Stimulated activated CD8-positive, alpha-beta memory T cell treated with anti-CD3 and anti-CD28 coated beads, Interleukin-15, amount 100 ng/mL, for 24 hours (primary cell): ENCODE measurements at regions not wholly inside any gene's neighbourhood (a gene's known extent, or its start where the extent isn't known, plus 50 kb on each side); places are given as distances from the start of the nearest gene placed in this dataset.
"Not testable (repeated sequence)": the region's sequence is repeated elsewhere in the genome, so short reads cannot be mapped to it uniquely, and the experiment has no call there.

Experiments
- DNase-seq: peaks from one replicate; pipeline ENCODE4 v3.0.0-alpha.2; 2020; ENCODE audit warnings: low read depth

DNA sequence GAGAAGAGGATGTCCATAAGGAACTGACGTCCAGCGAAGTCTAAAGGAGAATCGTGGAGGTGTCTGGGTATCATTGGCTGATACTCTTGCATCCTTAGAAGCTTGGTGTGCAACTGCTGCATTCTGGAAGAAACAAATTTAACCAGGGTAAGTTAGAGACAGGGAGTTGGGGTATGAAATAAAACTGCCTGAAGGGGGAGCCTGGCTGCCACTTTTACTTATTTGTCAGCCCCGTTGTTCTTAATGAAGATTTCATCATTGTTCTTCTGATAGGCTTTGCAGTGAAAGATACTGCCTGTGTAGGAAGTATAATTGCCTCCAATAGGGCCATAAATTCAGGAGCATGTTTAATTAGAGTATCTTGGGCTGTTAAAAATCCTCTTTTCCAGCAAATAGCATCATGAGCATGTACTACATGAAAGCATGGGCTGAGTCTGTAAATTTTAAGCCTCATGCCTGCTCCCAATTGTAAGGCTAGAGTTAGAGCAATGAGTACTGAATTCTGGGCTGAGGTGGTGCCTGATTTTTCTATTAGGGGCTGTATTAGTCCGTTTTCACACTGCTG lies 1264.5 kb upstream of the ACO1 start:
- DNase-seq = no peak

GRCh38 chr9:31124389-31124788 lies 1260.1 kb upstream of the ACO1 start:
- DNase-seq = no peak

GRCh38 chr9:31135567-31135966 lies 1248.9 kb upstream of the ACO1 start:
- no peak for DNase-seq

GRCh38 chr9:31136524-31136923 lies 1247.9 kb upstream of the ACO1 start:
- DNase-seq = no peak

- no peak for DNase-seq
These were observed 1247.0 kb upstream of the ACO1 start for GRCh38 chr9:31137176-31138160.

DNA sequence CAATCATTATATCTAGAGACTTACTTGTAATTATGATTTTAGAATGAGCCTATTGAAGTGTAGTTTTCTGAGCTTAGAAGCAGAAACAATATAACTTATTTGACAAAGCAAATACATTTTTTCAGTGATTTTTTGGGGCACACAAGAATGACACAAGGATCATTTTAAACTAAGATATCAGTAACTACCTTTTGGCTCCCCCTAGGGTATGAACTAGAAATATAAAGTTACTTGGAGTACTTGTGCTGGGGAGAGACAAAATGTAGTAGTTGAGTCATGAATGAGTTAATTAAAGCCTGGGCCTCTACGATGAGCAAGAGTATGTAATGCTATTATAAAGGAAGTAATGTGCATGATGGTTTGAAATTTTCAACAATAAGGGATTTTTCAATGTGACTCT lies 1244.1 kb upstream of the ACO1 start:
- no peak for DNase-seq

- no peak for DNase-seq
These were observed 1242.0 kb upstream of the ACO1 start for GRCh38 chr9:31142456-31142855.

DNA sequence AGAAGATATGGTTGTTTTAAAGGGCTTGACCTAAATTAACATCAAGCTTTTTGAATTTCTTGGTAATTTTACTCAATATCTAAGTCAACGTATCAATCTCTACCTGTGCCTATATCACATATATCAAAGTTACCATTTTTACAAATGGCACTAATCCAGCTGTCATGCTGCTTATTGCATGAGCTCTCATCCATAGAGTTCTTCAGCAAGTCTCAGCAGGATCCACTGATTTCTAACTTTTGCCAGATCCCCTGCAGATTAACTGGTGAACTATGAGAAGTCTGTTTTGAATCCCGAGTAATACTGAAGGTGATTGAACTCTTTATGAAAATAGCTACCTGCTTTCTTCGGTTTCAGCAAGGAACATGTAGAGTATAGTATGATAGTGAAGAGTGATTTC lies 1239.8 kb upstream of the ACO1 start:
- DNase-seq = no peak

DNA sequence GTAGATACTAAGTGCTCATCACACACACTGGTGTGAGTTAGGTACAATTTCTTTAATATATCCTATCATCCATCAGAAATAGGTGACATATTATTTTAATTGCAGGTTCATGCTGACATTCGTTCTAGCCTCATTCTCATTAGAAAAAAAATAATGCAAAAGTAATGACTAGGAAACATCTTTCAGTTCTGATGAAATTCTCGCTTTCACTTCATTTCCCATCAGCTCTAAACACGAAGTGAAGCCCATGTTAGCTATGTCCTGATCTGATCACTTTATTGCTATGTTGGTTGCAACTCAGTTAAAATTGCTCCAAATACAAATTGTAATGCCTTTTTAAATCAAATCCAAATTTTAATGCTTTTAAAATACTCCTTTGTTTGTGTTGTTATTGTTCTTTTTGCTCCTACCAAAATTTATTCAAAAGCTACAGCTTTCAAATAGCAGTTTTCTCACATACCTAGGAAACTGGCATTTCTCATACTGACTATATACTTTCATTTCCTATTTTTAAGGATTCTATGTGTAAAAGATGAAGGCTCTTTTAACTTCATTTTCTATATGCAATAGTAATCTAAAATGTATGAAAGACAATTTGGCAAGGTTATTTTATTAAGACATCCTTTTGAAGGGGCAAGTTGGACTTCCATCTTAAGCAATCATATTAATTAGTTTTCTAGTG lies 1237.8 kb upstream of the ACO1 start:
- DNase-seq = no peak

- no peak for DNase-seq
These were observed 1231.1 kb upstream of the ACO1 start for GRCh38 chr9:31153250-31153840.

DNA sequence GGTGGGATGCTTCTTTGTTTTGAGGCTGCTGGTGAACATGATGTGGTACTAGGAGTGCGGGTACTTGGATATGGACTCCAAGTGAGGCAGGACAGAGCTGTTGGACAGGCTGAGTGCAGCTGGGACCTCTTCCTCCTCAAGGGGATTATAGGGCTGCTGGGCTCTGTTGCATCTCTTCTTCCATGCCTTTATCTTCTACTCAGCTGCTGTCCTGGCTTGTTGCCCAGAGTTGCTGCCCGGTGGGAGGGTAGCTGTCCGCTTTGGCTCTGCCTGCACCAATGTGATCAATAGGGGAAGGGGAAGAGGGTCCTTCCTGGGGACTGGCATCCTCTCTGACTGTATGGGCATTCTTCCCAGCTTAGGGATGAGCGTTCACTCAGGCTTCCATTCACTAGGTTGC lies 1217.9 kb upstream of the ACO1 start:
- DNase-seq = no peak

DNA sequence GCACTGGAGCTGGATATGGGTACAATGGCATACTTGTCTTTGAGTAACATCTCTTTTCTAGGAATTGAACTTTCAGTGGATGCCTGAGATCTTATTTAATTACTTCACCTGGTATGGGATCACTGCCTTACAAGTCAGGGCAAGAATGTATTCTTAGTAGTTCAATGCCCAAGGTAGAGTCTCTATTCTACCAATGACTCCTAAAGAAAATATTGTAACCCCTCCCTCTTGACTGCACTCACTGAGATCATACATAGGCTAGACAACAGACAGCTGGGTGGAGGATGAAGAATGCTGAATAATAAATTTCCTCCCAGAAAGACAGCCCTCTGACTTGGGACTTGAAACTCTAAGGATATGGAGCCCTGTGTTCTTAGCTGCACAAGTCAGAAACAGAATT lies 1216.3 kb upstream of the ACO1 start:
- no peak for DNase-seq

DNA sequence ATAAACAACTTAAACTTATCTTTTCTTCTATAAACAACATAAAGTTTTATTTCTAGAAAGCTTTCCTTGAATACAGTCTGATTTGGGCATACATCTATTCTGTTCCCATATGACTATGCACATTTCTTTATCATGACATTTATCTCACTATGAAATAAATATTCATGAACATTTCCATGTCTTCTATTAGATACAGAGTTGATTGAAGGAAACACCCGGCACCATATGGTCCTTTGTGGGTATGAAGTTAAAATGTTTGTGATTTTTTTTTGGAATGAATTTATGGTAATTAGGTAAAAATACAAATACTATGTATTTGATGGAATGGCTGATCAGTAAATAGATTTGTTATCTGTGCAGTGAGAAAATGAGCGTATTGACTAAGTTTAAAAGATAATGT lies 1209.8 kb upstream of the ACO1 start:
- DNase-seq = no peak

DNA sequence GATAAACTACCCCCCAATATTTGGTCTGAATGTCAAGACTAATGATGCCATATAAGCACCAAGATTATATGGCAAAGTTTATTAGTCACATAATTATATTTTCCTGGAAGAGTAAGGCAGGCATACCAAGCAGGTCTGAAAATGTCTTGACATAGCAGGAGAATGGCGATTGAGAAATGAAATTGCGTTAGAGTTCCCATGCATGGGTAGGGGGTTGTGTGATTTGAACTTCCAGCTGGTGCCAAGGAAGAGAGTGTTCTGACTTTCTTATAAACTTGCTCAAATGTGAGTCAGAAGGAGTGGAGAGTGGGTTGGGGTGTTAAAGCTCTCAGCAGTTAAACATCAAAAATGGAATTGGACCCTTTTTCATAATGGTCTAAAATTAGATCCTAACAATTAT lies 1200.6 kb upstream of the ACO1 start:
- DNase-seq = no peak

GRCh38 chr9:31185831-31186230 lies 1198.6 kb upstream of the ACO1 start:
- DNase-seq = no peak

DNA sequence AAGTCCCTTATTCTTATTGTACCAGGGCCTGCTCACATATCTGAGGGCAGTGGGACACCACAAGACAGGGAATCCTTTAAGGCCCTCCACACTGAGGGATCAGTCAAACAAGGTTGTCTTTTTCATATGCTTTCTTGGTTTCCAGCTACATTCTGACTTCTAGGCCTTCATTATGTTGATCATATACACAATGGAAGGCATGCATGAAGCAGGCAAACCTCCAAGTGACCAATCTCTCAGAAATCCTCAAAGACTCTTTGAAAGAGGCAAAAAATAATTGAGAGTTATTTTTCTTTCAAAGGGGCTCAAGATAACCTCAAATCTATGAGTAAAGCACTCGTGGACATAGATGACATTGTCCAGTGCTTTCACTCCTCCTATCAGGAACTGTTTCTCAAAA lies 1195.9 kb upstream of the ACO1 start:
- no peak for DNase-seq

DNA sequence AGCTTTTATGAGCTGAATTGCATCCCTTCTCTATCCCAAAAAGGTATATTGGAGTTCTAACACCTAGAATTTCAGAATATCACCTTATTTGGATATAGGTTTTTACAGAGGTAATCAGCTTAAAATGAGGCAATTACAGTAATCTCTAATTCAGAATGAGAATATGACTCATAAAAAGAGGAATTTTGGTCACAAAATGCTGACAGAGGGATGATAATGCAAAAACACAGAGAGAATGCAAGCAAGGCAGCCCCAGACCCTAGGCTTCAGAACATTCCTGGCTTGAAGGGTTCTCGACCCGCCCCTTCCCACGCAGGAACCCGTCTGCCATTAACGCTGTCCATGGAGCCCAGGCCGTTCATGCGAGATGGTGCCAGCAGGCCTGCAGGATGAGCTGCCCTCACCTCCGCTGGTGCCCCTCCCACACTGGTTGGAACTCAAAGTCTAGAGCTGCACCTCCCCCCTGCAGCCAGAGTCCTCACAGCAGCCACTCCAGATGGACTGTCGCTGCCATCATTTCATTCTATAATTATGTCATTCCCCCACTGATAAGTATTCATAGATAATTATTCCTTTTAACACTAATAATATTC lies 1173.4 kb upstream of the ACO1 start:
- no peak for DNase-seq

DNA sequence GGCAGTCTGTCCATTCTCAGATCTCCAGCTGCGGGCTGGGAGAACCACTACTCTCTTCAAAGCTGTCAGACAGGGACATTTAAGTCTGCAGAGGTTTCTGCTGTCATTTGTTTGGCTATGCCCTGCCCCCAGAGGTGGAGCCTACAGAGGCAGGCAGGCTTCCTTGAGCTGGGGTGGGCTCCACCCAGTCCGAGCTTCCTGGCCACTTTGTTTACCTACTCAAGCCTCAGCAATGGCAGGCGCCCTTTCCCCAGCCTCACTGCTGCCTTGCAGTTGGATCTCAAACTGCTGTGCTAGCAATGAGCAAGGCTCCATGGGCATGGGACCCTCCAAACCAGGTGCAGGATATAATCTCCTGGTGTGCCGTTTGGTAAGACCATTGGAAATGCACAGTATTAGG lies 1154.5 kb upstream of the ACO1 start:
- DNase-seq = not testable (repeated sequence)

DNA sequence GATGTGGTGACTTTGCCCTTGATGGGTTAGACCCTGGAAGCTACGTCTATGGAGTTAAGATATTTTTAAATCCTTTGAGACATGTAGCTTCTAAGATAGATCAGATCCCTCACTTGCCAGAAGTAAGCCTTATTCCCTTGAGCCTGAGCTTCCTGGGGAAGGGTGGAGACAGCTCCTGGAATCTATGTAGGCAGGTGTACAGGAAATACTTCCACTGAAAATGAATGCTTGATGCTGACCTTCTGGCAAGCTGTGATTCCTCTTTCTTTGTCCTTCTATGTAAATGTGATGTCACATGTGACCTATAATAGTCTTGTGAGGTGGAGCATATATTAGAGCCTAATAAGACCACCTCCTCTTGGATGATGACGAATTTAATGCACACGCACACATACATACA lies 1152.0 kb upstream of the ACO1 start:
- DNase-seq = no peak

DNA sequence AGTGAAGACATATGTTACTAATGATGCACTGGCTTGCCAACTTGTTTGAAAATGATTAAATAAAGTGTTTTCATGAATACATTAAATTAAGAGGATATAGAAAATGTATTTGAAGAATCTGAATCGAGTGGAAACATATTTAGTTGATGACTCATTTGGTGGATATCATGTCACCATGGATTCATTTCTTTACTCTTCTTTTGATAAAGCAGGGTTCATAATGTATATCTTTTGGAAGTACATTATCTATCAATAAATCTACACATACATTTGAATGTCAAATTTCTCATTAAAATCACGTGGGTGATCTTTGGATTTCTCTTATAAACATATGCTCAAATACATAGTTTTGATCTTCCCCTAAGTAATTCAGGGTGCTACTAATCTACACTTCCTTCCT lies 1148.1 kb upstream of the ACO1 start:
- DNase-seq = no peak

- no peak for DNase-seq
These were observed 1141.1 kb upstream of the ACO1 start for GRCh38 chr9:31243386-31243785.

DNA sequence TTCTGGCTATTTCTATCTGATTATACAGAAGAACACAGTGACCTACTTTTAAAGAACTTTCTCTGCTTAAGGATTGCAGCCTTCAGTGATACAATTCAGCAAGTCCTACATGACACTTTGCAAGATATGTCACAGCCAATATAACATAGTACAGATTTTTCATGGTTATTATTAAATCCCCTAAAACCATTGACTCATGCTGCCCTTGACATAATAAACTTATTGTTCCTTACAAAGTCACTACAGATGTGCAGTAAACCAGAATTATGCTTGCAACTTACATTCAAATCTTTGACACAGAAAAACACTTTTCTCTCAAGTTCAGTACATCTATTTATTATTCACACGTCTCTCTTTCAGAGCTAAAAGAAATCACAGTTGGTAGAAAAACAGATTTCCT lies 1136.3 kb upstream of the ACO1 start:
- no peak for DNase-seq
